Activated naive CD8-positive, alpha-beta T cell treated with anti-CD3 and anti-CD28 coated beads, Interleukin-2, amount 10 ng/mL, durations not matched to agents 7 days and 5 days (primary cell): ENCODE measurements at regions not wholly inside any gene's neighbourhood (a gene's known extent, or its start where the extent isn't known, plus 50 kb on each side); places are given as distances from the start of the nearest gene placed in this dataset.

Experiments
- ATAC-seq: fragments of 150-1000 bp; cut with Tn5 transposase; one replicate; pipeline ENCODE4 v1.10.0; 2021; ENCODE audit warnings: low read depth, moderate library complexity
- POLR2A ChIA-PET: fragments of 350-600 bp; sonication (Branson Sonifier 250); formaldehyde crosslinking; loops from one replicate; lab custom pipeline; 2021; ENCODE audit warnings: antibody characterized with exemption; lab: Charles Lee
- DNase-seq: peaks from one replicate; pipeline ENCODE4 v3.0.0; 2021
- H3K27ac Mint-ChIP-seq: one replicate; pipeline ENCODE4 v1.8.0; 2022; ENCODE audit warnings: mild to moderate bottlenecking, mixed read lengths
- H3K27me3 Mint-ChIP-seq: one replicate; pipeline ENCODE4 v1.8.0; 2022; ENCODE audit warnings: mild to moderate bottlenecking, moderate library complexity, mixed read lengths
- H3K36me3 Mint-ChIP-seq: one replicate; pipeline ENCODE4 v1.8.0; 2021; ENCODE audit warnings: mild to moderate bottlenecking, mixed read lengths
- H3K4me1 Mint-ChIP-seq: one replicate; pipeline ENCODE4 v1.8.0; 2021; ENCODE audit warnings: mixed read lengths
- H3K4me3 Mint-ChIP-seq: one replicate; pipeline ENCODE4 v1.8.0; 2022; ENCODE audit warnings: mild to moderate bottlenecking, moderate library complexity, mixed read lengths
- H3K9me3 Mint-ChIP-seq: one replicate; pipeline ENCODE4 v1.8.0; 2021; ENCODE audit warnings: mixed read lengths

DNA sequence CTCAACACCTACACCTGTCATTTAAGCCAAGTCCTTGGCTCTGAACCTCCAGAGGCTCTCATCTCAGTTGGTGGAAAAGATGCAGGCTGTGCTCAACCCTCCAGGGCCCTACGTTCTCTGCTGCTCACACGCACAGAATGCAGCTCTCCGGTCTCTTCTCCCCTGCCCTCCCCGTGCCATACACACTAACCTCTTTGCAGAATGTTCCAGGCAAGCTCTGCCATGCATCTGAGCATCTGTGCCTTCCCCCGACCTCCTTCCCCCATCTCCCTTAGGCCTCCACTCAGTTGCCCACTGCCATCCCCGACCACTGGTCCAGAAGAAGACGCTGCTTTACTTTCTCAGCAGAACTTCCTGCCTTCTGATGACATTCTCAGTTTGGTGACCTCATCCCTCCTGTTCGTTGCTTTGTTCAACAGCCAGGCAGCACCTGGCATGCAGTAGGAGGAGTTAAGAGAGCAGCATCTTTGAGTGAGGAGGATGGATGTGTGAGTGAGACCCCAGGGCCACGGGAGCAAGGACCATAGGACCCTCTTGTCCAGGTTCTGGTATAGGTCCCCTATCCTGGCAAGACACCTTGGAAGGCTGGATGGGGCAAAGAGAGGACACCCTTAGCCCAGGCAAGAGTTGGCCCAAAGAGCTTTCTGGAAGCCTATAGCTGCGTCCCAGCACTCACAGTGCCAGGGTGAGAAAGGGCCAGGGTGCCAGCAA is 598.0 kb downstream of the BRD1 start:
- DNase-seq (no peak), ATAC-seq (no peak)
- Mint-ChIP-seq H3K36me3 (no peaks in the 10 kb centered on the region), H3K4me1 (no peaks in the 10 kb centered on the region), H3K27me3 (no peaks in the 10 kb centered on the region), H3K9me3 (no peaks in the 10 kb centered on the region), H3K4me3 (no peak overlapping the region), H3K27ac (no peak overlapping the region)
- POLR2A ChIA-PET = no interaction called here

DNA sequence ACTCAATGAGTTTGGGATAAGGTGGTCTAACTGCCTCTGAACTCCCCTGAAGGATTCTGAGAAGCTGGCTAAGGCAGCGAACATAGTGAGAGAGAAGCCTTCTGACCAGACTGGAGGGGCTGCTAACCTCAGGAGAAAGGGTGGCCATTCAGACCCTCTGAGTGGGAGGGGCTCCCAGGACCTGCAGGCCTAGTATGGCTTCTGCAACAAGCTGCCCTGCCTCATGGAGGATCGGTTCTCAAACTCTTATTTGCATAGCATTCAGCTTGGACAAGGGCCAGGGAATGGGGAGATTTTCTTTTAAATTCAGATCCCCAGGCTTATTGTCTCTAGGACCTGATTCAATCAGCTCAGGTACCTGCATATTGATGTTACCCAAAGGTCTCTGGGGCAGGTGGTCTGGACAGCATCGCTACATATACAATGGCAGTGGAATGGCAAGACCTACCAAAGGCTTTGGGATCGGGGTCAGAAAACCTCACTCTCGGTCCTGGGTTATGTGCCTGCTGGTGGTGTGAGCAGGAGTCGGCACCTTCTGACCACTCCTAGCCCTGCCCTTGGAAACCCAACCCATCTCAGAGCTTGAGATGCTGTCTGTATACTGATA is 599.1 kb downstream of the BRD1 start:
- Mint-ChIP-seq H3K4me3 (no peak overlapping the region), H3K27ac (no peak overlapping the region)

DNA sequence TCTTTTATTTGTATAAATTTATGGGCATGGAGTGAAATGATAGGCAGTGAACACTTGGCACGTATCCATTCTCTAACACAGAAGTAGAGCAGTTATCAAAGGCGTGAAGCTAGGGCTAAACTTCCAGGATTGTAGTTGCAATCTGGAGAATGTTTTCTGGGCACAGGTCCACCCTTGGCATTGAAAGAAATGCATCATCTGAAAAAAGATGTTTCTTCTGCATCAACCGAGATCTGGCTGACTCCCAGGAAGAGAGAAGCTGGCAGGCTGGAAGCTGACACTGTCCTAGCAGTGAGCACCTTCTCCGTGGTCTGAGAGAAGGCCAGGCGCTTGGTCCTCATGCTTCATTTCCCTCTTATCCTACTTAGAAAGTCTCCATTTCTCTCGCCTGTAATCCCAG is 600.0 kb downstream of the BRD1 start:
- H3K9me3 Mint-ChIP-seq = no peaks in the 10 kb centered on the region
- no peaks in the 10 kb centered on the region for H3K36me3 Mint-ChIP-seq
- POLR2A ChIA-PET = no interaction called here
- H3K4me1 Mint-ChIP-seq = no peaks in the 10 kb centered on the region
- no peak overlapping the region for H3K27ac Mint-ChIP-seq
- ATAC-seq (no peak), DNase-seq (no peak)
- peaks cover 4% of the 10 kb centered on the region for H3K27me3 Mint-ChIP-seq
- H3K4me3 Mint-ChIP-seq = no peak overlapping the region

More for the DNA sequence above, 599.1 kb downstream of the BRD1 start:
- DNase-seq = no peak
- Mint-ChIP-seq H3K36me3 (no peaks in the 10 kb centered on the region), H3K4me1 (no peaks in the 10 kb centered on the region), H3K9me3 (no peaks in the 10 kb centered on the region), H3K27me3 (peaks cover 3% of the 10 kb centered on the region)
- POLR2A ChIA-PET = no interaction called here
- ATAC-seq = no peak

DNA sequence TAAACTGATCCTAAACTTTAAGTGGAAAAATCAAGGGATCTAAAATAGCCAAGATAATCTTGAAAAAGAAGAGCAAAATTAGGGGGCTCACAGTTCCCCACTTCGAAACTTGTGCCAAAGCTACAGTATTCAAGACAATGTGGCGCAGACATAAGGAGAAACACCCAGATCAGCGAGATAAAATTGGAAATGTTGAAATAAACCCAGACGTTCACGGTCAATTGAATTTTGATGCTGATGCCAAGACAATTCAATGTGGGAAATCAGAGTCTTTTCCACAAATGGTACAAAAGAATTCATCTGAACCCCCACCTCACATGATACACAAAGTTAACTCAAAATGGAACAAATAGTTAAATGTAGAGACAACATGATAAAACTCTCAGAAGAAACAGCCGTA is 601.6 kb downstream of the BRD1 start:
- no peak overlapping the region for H3K27ac Mint-ChIP-seq
- POLR2A ChIA-PET = no interaction called here
- H3K4me3 Mint-ChIP-seq = no peak overlapping the region
- DNase-seq = no peak
- H3K9me3 Mint-ChIP-seq = no peaks in the 10 kb centered on the region
- H3K36me3 Mint-ChIP-seq = no peaks in the 10 kb centered on the region
- no peak for ATAC-seq
- peaks cover 12% of the 10 kb centered on the region for H3K27me3 Mint-ChIP-seq
- H3K4me1 Mint-ChIP-seq = no peaks in the 10 kb centered on the region

DNA sequence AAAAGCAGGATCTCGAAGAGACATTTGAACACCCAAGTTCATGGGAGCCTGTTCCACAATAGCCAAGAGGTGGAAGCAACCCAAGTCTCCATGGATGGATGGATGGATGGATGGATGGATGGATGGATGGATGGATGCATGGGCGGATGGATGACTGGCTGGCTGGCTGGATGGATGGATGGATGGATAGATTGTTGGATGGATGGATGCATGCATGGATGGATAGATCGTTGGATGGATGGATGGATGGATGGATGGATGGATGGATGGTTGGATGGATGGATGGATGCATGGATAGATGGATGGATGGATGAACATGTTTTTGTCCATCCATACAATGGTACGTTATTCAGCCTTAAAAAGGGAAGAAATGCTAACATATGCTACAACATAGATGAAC is 603.4 kb downstream of the BRD1 start:
- ATAC-seq (no peak), DNase-seq (no peak)
- Mint-ChIP-seq H3K27ac (no peak overlapping the region), H3K4me1 (no peaks in the 10 kb centered on the region), H3K9me3 (no peaks in the 10 kb centered on the region), H3K4me3 (no peak overlapping the region), H3K36me3 (no peaks in the 10 kb centered on the region), H3K27me3 (peaks cover 12% of the 10 kb centered on the region)
- POLR2A ChIA-PET = no interaction called here

DNA sequence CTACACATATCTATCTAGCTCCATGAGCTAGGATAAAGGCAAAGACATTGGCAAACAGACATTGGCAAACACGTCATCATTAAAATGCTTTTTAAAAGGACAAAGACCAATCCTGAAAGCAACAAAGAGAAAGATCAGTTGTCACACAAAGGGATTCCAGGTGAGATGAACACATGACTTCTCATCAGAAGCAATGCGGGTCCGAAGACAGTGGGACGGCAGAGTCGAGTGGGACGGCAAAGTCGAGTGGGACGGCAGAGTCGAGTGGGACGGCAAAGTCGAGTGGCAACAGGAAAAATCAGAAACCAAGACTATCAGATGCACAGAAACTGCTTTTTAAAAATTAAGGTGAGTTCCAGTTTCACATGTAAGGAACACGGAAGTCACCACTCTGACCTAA is 609.5 kb downstream of the BRD1 start:
- Mint-ChIP-seq H3K27ac (no peak overlapping the region), H3K36me3 (no peaks in the 10 kb centered on the region), H3K4me3 (no peak overlapping the region), H3K27me3 (peaks cover 9% of the 10 kb centered on the region), H3K4me1 (no peaks in the 10 kb centered on the region), H3K9me3 (peaks cover 4% of the 10 kb centered on the region)
- DNase-seq (no peak), ATAC-seq (no peak)
- POLR2A ChIA-PET = no interaction called here

DNA sequence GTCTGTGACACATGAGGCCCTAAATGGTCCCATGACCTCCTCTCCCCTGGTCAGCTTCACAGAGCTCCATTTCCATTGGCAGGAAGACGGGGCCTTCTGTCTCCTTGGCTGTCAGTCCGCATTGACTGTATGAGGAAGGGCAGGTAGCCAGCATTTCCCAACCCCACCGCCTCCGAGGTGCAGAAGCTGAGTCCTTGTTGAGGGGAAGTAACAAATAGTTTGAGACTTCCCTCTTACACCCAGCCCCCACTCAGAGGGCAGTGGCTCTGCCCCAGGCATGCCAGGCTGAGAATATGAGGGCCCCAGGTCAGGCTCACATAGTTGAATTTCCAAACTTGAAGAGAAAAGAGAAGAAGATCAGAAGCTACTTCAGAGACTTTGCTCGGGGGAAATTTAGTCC is 611.1 kb downstream of the BRD1 start:
- H3K27me3 Mint-ChIP-seq = no peaks in the 10 kb centered on the region
- no peaks in the 10 kb centered on the region for H3K4me1 Mint-ChIP-seq
- peaks cover 4% of the 10 kb centered on the region for H3K9me3 Mint-ChIP-seq
- DNase-seq (no peak), ATAC-seq (no peak)
- POLR2A ChIA-PET = no interaction called here
- no peak overlapping the region for H3K4me3 Mint-ChIP-seq
- no peak overlapping the region for H3K27ac Mint-ChIP-seq
- H3K36me3 Mint-ChIP-seq = no peaks in the 10 kb centered on the region

DNA sequence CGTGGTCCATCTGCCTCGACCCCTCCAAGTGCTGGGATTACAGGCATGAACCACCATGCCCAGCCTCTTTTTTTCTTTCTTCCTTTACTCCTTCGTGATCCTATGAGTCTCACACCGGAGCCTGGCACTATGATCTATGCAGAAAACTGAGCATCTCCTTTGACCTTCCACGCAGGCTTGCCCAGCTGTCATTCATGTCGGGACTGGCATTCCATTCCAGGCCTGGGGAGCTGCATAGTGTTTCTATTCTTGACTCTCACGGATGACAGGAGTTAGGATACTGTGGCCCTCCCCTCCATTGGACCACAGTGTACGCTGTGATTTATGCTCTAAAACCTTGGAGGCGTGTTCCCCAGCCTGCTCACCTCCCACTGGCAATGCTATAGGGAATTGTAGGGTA is 611.8 kb downstream of the BRD1 start:
- no peak overlapping the region for H3K27ac Mint-ChIP-seq
- H3K36me3 Mint-ChIP-seq = no peaks in the 10 kb centered on the region
- H3K27me3 Mint-ChIP-seq = no peaks in the 10 kb centered on the region
- H3K4me1 Mint-ChIP-seq = no peaks in the 10 kb centered on the region
- no peak for ATAC-seq
- POLR2A ChIA-PET = no interaction called here
- peaks cover 4% of the 10 kb centered on the region for H3K9me3 Mint-ChIP-seq
- DNase-seq = no peak
- no peak overlapping the region for H3K4me3 Mint-ChIP-seq

DNA sequence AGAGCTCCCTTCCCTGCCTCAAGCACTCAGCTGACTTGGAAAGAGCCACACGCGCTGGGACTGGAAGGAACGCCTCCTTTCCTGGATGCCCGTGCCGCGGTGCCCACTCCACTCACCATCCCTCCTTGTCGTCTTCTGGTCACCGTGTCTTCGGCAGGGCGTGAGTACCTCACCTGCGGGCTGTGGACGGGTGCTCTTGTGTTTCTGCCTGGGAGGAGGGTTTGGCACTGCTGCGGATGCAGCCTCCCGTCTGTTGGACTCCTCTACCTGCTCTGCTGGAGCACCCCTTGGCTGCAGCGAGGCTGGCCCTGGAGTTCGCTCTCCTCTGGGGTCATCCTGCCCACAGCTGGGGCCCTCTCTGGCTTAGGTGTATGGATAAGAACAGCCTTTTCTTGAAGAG is 612.7 kb downstream of the BRD1 start:
- DNase-seq (no peak), ATAC-seq (no peak)
- H3K27ac Mint-ChIP-seq = no peak overlapping the region
- POLR2A ChIA-PET = no interaction called here
- H3K9me3 Mint-ChIP-seq = peaks cover 4% of the 10 kb centered on the region
- no peak overlapping the region for H3K4me3 Mint-ChIP-seq
- no peaks in the 10 kb centered on the region for H3K27me3 Mint-ChIP-seq
- no peaks in the 10 kb centered on the region for H3K36me3 Mint-ChIP-seq
- H3K4me1 Mint-ChIP-seq = no peaks in the 10 kb centered on the region

DNA sequence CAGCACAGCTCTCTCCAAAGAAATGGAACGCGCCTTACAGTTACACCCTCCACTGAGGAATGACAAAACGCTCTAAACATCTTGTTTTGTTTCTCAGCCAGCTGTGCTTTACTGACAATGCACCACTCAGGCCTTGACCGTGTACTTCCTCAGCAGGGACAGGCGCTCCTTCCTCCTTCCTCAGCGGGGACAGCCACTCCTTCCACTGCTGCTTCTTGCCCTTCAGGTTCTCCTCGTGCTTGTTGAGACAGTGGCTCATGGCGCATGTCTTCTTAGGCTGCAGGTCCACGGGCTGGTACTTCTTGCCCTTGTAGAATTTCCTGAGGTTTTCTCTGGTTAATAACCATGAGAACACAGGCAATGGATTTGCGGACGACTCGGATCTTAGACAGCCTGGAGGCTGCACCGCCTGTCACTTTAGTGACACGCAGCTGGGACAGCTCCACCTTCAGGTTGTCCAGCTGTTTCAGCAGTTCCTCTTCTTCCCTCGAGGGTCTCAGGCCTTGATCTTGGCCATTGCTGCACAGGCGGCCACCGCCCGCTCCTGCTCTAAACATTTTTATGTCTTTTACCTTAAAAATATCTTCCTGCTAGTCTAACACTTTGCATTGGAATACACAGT is 613.8 kb downstream of the BRD1 start:
- no peak overlapping the region for H3K4me3 Mint-ChIP-seq
- H3K27ac Mint-ChIP-seq = no peak overlapping the region
- H3K27me3 Mint-ChIP-seq = no peaks in the 10 kb centered on the region
- POLR2A ChIA-PET = no interaction called here
- DNase-seq = peak; percentile 2
- H3K36me3 Mint-ChIP-seq = no peaks in the 10 kb centered on the region
- no peaks in the 10 kb centered on the region for H3K4me1 Mint-ChIP-seq
- ATAC-seq = no peak
- H3K9me3 Mint-ChIP-seq = peaks cover 4% of the 10 kb centered on the region

DNA sequence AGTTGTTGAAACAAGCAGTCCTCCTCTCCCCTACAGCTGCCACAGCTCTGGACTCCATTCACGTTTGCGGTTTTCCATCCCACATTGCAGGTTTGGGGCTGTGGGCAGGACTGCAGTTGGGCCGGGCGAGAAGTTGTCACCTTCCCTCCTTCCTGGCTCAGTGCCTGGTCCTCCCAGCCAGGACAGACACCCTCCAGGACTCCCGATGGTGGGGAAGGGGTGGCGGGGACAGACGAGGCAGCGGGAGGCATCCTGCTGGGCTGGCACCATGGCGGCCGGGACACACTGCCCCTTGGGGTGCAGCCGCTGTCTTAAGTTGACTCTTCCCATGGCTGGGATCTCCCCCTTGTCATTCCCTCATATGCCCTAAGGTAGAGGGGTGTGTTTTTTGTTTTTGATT is 615.2 kb downstream of the BRD1 start:
- Mint-ChIP-seq H3K4me1 (no peaks in the 10 kb centered on the region), H3K27ac (no peak overlapping the region), H3K36me3 (no peaks in the 10 kb centered on the region), H3K4me3 (no peak overlapping the region), H3K27me3 (no peaks in the 10 kb centered on the region), H3K9me3 (no peaks in the 10 kb centered on the region)
- DNase-seq (peak; percentile 12), ATAC-seq (no peak)
- POLR2A ChIA-PET = no interaction called here

DNA sequence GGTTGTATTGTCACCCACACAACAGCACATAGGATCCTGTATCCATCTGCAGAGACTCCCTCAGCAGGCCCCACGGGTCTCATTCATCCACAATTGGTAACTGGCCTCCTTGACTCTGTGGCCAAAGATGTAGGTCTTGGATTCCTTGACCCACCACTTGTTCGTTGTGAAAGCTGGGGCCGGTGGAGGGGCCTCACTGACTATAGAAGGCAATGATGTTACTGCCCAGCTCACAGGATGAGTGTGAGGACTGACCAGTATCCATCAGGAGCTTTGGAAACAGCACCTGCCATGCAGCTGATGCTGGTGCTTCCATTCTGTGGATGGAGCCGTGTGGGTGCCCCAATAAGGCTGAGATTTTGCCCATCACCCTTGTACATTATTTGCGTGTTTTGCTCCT is 615.7 kb downstream of the BRD1 start:
- DNase-seq (no peak), ATAC-seq (no peak)
- POLR2A ChIA-PET = no interaction called here
- H3K4me3 Mint-ChIP-seq = no peak overlapping the region
- no peaks in the 10 kb centered on the region for H3K9me3 Mint-ChIP-seq
- H3K4me1 Mint-ChIP-seq = no peaks in the 10 kb centered on the region
- H3K27ac Mint-ChIP-seq = no peak overlapping the region
- H3K27me3 Mint-ChIP-seq = no peaks in the 10 kb centered on the region
- no peaks in the 10 kb centered on the region for H3K36me3 Mint-ChIP-seq

DNA sequence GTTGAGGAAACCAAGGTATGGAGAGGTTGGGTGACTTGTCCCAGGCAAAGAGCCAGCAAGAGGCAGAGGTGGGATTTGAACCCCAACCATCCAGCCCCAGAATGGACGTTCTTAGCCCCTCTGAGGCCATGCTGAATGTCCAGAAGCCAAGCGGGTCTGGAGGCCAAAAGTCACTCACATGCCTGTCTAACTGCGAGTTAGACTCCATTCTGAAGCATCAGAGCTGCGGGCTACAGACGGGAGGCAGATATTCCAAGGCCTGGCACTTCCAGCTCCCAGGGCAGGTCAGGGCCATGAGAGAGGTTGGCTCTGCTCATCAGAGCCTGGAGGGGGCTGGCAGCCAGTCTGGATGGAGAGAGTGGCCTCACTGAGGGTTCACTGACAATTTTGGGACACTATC is 616.5 kb downstream of the BRD1 start:
- Mint-ChIP-seq H3K27ac (no peak overlapping the region), H3K27me3 (no peaks in the 10 kb centered on the region), H3K36me3 (no peaks in the 10 kb centered on the region), H3K4me3 (no peak overlapping the region), H3K9me3 (no peaks in the 10 kb centered on the region), H3K4me1 (no peaks in the 10 kb centered on the region)
- DNase-seq (peak; percentile 5), ATAC-seq (no peak)
- POLR2A ChIA-PET = no interaction called here

DNA sequence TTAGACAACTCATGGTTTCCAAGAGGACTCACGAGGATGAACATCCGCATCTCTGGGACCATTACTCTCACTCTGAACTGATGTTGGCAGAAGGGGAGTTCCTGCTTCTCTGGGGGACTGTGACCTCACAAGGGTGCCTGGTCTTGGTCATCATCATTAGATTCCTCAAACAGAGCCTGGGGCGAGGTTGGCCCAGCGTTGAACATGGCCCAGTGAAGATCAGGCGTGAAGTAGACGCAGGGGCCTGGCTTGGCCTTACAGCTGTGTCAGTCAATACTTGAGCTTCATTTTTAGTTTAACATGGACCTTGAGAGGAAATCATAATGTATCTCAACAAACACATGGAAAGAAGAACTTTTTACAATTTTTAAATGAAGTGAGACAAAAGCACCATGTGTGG is 617.1 kb downstream of the BRD1 start:
- DNase-seq (no peak), ATAC-seq (no peak)
- H3K27ac Mint-ChIP-seq = no peak overlapping the region
- no peaks in the 10 kb centered on the region for H3K36me3 Mint-ChIP-seq
- no peak overlapping the region for H3K4me3 Mint-ChIP-seq
- H3K9me3 Mint-ChIP-seq = no peaks in the 10 kb centered on the region
- H3K4me1 Mint-ChIP-seq = no peaks in the 10 kb centered on the region
- POLR2A ChIA-PET = no interaction called here
- H3K27me3 Mint-ChIP-seq = no peaks in the 10 kb centered on the region
